SK-N-SH (cell line): ENCODE measurements at regions not wholly inside any gene's neighbourhood (a gene's known extent, or its start where the extent isn't known, plus 50 kb on each side); places are given as distances from the start of the nearest gene placed in this dataset.

Experiments used
- CTCF ChIA-PET: fragments of 300-600, 350-600 bp; formaldehyde crosslinking; extraction: SDS; loops from one replicate; lab custom pipeline; 2021; lab: Yijun Ruan, JAX
- POLR2A ChIA-PET: fragments of 350-600 bp; sonication (Branson Sonifier 250); formaldehyde crosslinking; extraction: SDS; loops from one replicate; lab custom pipeline; 2020; ENCODE audit warnings: antibody characterized with exemption, inconsistent platforms; lab: Yijun Ruan, JAX
- DNase-seq: peaks from one replicate; pipeline ENCODE4 v3.0.0; 2012
- H2AFZ ChIP-seq: fragments of 200-600 bp; sonication (generic); 2 replicates; pipeline ENCODE4 v1.8.1; 2016; ENCODE audit warnings: antibody characterized with exemption, mild to moderate bottlenecking, low read depth
- H3F3A ChIP-seq: fragments of 200-600 bp; sonication (generic); replicated peaks from 2 replicates; pipeline ENCODE3; 2016; ENCODE audit warnings: antibody characterized with exemption, mild to moderate bottlenecking; ENCODE audit not compliant: insufficient read depth
- H3K27ac ChIP-seq, 2 experiments: fragments of 200-500 bp in 1 of 2; fragments of 200-600 bp in 1 of 2; sonication (Bioruptor generic) in 1 of 2; sonication (generic), shearing (Covaris generic) in 1 of 2; 2 replicates each; pipeline versions ENCODE4 v1.5.1 to v1.6.1; 2014 to 2016; ENCODE audit warnings: low read depth in 2 of 2, inconsistent platforms in 1 of 2, low read length in 1 of 2, mild to moderate bottlenecking in 1 of 2, mixed read lengths in 1 of 2
- H3K27me3 ChIP-seq: fragments of 200-600 bp; sonication (generic), shearing (Covaris generic); 2 replicates; pipeline ENCODE4 v1.6.1; 2016; ENCODE audit warnings: mixed run types; ENCODE audit not compliant: insufficient read depth
- H3K36me3 ChIP-seq, 2 experiments: fragments of 200-500 bp in 1 of 2; fragments of 200-600 bp in 1 of 2; sonication (Bioruptor generic) in 1 of 2; sonication (generic) in 1 of 2; replicated peaks in 1 of 2; 2 replicates each; pipeline versions ENCODE3 to v1.5.1; 2014 to 2016; ENCODE audit warnings: low read length in 1 of 2, mild to moderate bottlenecking in 1 of 2; ENCODE audit not compliant: insufficient read depth in 2 of 2, control insufficient read depth in 1 of 2
- H3K4me1 ChIP-seq, 2 experiments: fragments of 200-500 bp in 1 of 2; fragments of 200-600 bp in 1 of 2; sonication (Bioruptor generic) in 1 of 2; sonication (generic), shearing (Covaris generic) in 1 of 2; 2 replicates each; pipeline versions ENCODE4 v1.5.1 to v1.6.1; 2014 to 2016; ENCODE audit warnings: low read depth in 1 of 2, low read length in 1 of 2, mixed run types in 1 of 2; ENCODE audit not compliant: insufficient read depth in 2 of 2, control insufficient read depth in 1 of 2
- H3K4me2 ChIP-seq: fragments of 200-600 bp; sonication (generic), shearing (Covaris generic); 2 replicates; pipeline ENCODE4 v1.6.1; 2017; ENCODE audit warnings: mixed run types
- H3K4me3 ChIP-seq, 2 experiments: fragments of 200-500 bp in 1 of 2; fragments of 200-600 bp in 1 of 2; sonication (Bioruptor generic) in 1 of 2; sonication (generic), shearing (Covaris generic) in 1 of 2; 2 replicates each; pipeline versions ENCODE4 v1.5.1 to v1.8.1; 2014 to 2016; ENCODE audit warnings: low read depth in 2 of 2, inconsistent platforms in 1 of 2, low read length in 1 of 2, mild to moderate bottlenecking in 1 of 2, mixed read lengths in 1 of 2, moderate library complexity in 1 of 2
- H3K79me2 ChIP-seq: fragments of 200-600 bp; sonication (generic); 2 replicates; pipeline ENCODE4 v1.8.1; 2017; ENCODE audit warnings: mild to moderate bottlenecking; ENCODE audit not compliant: insufficient read depth
- H3K9ac ChIP-seq: fragments of 200-600 bp; sonication (generic); 2 replicates; pipeline ENCODE4 v1.6.1; 2017; ENCODE audit warnings: mixed run types
- H3K9me2 ChIP-seq: fragments of 200-600 bp; sonication (generic); 2 replicates; pipeline ENCODE4 v1.6.1; 2017; ENCODE audit warnings: mixed run types
- H3K9me3 ChIP-seq: fragments of 200-600 bp; sonication (generic); 2 replicates; pipeline ENCODE4 v1.6.1; 2017; ENCODE audit warnings: mixed run types, mild to moderate bottlenecking, moderate library complexity
- H4K20me1 ChIP-seq: fragments of 200-600 bp; sonication (generic); 2 replicates; pipeline ENCODE4 v1.6.1; 2017; ENCODE audit warnings: mild to moderate bottlenecking, mixed run types; ENCODE audit not compliant: insufficient read depth
- CHD2 ChIP-seq: fragments of 150-350 bp; IDR thresholded peaks from 2 replicates; pipeline ENCODE4 v1.6.1; 2018; ENCODE audit warnings: low read length; ENCODE audit not compliant: partially characterized antibody
- CTCF ChIP-seq: fragments of 200-600 bp; sonication (generic); IDR thresholded peaks from 2 replicates; pipeline ENCODE4 v1.6.1; 2017; ENCODE audit warnings: antibody characterized with exemption, mild to moderate bottlenecking, moderate library complexity
- EP300 ChIP-seq, 2 experiments: IDR thresholded peaks; 2 replicates each; pipeline versions ENCODE4 v1.4.0 to v1.6.1; 2012; ENCODE audit warnings: borderline replicate concordance in 1 of 2, low read depth in 1 of 2, low read length in 1 of 2
- GABPA ChIP-seq: IDR thresholded peaks from 2 replicates; pipeline ENCODE4 v1.4.0; 2012; ENCODE audit warnings: low read depth, mild to moderate bottlenecking
- MAX ChIP-seq: IDR thresholded peaks from 2 replicates; pipeline ENCODE4 v1.4.0; 2012; ENCODE audit warnings: low read depth
- MEF2A ChIP-seq: IDR thresholded peaks from 2 replicates; pipeline ENCODE4 v1.4.0; 2012; ENCODE audit warnings: low read depth, borderline replicate concordance
- MXI1 ChIP-seq: IDR thresholded peaks from 2 replicates; pipeline ENCODE4 v1.6.1; 2012; ENCODE audit warnings: mild to moderate bottlenecking, low read depth, low read length, improper control_type of control experiment
- PBX3 ChIP-seq: IDR thresholded peaks from 2 replicates; pipeline ENCODE4; 2012
- REST ChIP-seq: IDR thresholded peaks from 2 replicates; pipeline ENCODE4 v1.6.1; 2012; ENCODE audit warnings: mild to moderate bottlenecking, low read depth, low read length, moderate library complexity
- RFX5 ChIP-seq: IDR thresholded peaks from 2 replicates; pipeline ENCODE4 v1.6.1; 2012; ENCODE audit warnings: mild to moderate bottlenecking, improper control_type of control experiment, low read length
- TEAD4 ChIP-seq: IDR thresholded peaks from 2 replicates; pipeline ENCODE4 v1.4.0; 2012; ENCODE audit warnings: mild to moderate bottlenecking, borderline replicate concordance; ENCODE audit not compliant: insufficient read depth
- USF1 ChIP-seq: IDR thresholded peaks from 2 replicates; pipeline ENCODE4 v1.4.0; 2012; ENCODE audit warnings: low read depth, borderline replicate concordance
- YY1 ChIP-seq: IDR thresholded peaks from 2 replicates; pipeline ENCODE4 v1.4.0; 2012; ENCODE audit warnings: low read depth, mild to moderate bottlenecking
- WGBS: methylation state at CpG from one replicate; pipeline ENCODE4 v1.1.6; 2017; ENCODE audit warnings: low lambda C conversion rate; 5-methylcytosine and 5-hydroxymethylcytosine counted together

GRCh38 chr1:5273280-5274003 is 619.0 kb downstream of the AJAP1 start:
- no peak overlapping the region for H3K27ac ChIP-seq
- H3K9me2 ChIP-seq = no peaks in the 10 kb centered on the region
- H3K9me3 ChIP-seq = no peaks in the 10 kb centered on the region
- no peaks in the 10 kb centered on the region; a peak in 1 of 4 replicates for H3K4me1 ChIP-seq
- H3K9ac ChIP-seq = no peak overlapping the region
- TF ChIP-seq MEF2A (no peak), YY1 (no peak), EP300 (IDR thresholded peaks at IDR 0.05; ENCODE audit: borderline replicate concordance in 1 of 2, low read depth in 1 of 2, low read length in 1 of 2) (no peak)
- no peaks in the 10 kb centered on the region for H3F3A ChIP-seq
- H2AFZ ChIP-seq = no peak overlapping the region
- H3K79me2 ChIP-seq = no peaks in the 10 kb centered on the region
- H3K27me3 ChIP-seq = no peaks in the 10 kb centered on the region
- CTCF ChIA-PET = interaction anchor here (0.7 to 1.6 kb wide), 5 partner anchors 15 to 1259 kb away, joined by 3 to 8 read pairs (median 4); no protein-coding TSS in a partner anchor
- no peaks in the 10 kb centered on the region for H4K20me1 ChIP-seq
- no peak for DNase-seq
- H3K4me3 ChIP-seq = no peak overlapping the region
- POLR2A ChIA-PET = interaction anchor here (0.6 kb wide), 1 partner anchor 436 kb away, joined by 3 read pairs; no protein-coding TSS in a partner anchor
- no peaks in the 10 kb centered on the region for H3K36me3 ChIP-seq
- WGBS = 7% methylated on average over 3 of the region's 3 CpGs
- H3K4me2 ChIP-seq = no peak overlapping the region

GRCh38 chr1:5272325-5272724 is 617.9 kb downstream of the AJAP1 start:
- Histone ChIP-seq H3K27me3 (no peaks in the 10 kb centered on the region), H3K9me2 (no peaks in the 10 kb centered on the region), H3K9me3 (no peaks in the 10 kb centered on the region), H3K4me2 (no peak overlapping the region), H3K4me1 (no peaks in the 10 kb centered on the region; a peak in 1 of 4 replicates), H3K9ac (no peak overlapping the region), H3K4me3 (no peak overlapping the region), H3K36me3 (no peaks in the 10 kb centered on the region), H3K27ac (no peak overlapping the region), H3K79me2 (no peaks in the 10 kb centered on the region), H4K20me1 (no peaks in the 10 kb centered on the region), H2AFZ (no peak overlapping the region), H3F3A (no peaks in the 10 kb centered on the region)
- ChIA-PET POLR2A (no interaction called here), CTCF (no interaction called here)
- DNase-seq = no peak
- TF ChIP-seq PBX3 (no peak), YY1 (no peak), RFX5 (no peak), CHD2 (no peak), TEAD4 (no peak), MXI1 (no peak), REST (no peak), GABPA (no peak), USF1 (no peak), EP300 (IDR thresholded peaks at IDR 0.05; ENCODE audit: borderline replicate concordance in 1 of 2, low read depth in 1 of 2, low read length in 1 of 2) (no peak), CTCF (no peak), MAX (no peak)
- 36% methylated on average over 7 of the region's 7 CpGs for WGBS
